ENCODE measurements at regions not wholly inside any gene's neighbourhood (a gene's known extent, or its start where the extent isn't known, plus 50 kb on each side); places are given as distances from the start of the nearest gene placed in this dataset.

- no peak overlapping the region for H3K4me3 ChIP-seq (replicated peaks; ENCODE audit: insufficient read depth, low read length)
- no peak for TF ChIP-seq GABPA (IDR thresholded peaks at IDR 0.05; ENCODE audit: low read depth)
- no peak for TF ChIP-seq SPI1 (IDR thresholded peaks at IDR 0.05; ENCODE audit: borderline replicate concordance, low read depth)
- no peak for TF ChIP-seq CTCF (IDR thresholded peaks at IDR 0.05; ENCODE audit: insufficient read depth, low read length)
- no peak for TF ChIP-seq POLR2AphosphoS5 (IDR thresholded peaks at IDR 0.05; ENCODE audit: low read depth)
- TF ChIP-seq REST (IDR thresholded peaks at IDR 0.05; ENCODE audit: insufficient replicate concordance, low read depth), result no peak
- no peak overlapping the region for H3K27ac ChIP-seq (replicated peaks)
- DNase-seq (ENCODE audit: low read depth in 1 of 2, low spot score in 1 of 2), result no peak
- no peaks in the 10 kb centered on the region for H3K27me3 ChIP-seq (ENCODE audit: insufficient read depth, poor library complexity, severe bottlenecking)
Measured at GRCh38 chr6:133165235-133165634, 75.9 kb upstream of the EYA4 start.

DNA sequence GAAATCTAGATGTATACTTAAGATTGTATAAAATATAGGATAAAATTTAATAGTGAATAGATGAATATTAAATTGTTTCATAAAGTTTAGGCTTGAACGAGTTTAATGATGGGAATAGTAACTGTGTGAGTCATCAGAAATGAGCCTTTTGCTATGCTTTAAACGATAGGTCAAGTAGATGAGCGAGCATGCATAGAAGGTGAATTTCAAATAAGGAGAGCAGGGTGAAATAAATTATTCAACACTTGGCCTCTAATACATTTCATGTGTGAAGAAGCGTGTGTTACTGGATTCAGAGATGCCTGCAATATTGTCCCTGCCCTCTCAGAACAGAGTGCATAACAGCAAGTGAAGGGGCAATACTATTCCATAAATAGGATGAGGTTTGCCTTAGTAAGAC is 74.4 kb upstream of the EYA4 start:
- H3K4me3 ChIP-seq (replicated peaks; ENCODE audit: insufficient read depth, low read length), result no peak overlapping the region
- DNase-seq (ENCODE audit: low read depth in 1 of 2, low spot score in 1 of 2), result no peak
- no peaks in the 10 kb centered on the region for H3K27me3 ChIP-seq (ENCODE audit: insufficient read depth, poor library complexity, severe bottlenecking)
- H3K27ac ChIP-seq (replicated peaks), result no peak overlapping the region
- no peak for TF ChIP-seq SPI1 (IDR thresholded peaks at IDR 0.05; ENCODE audit: borderline replicate concordance, low read depth)

DNA sequence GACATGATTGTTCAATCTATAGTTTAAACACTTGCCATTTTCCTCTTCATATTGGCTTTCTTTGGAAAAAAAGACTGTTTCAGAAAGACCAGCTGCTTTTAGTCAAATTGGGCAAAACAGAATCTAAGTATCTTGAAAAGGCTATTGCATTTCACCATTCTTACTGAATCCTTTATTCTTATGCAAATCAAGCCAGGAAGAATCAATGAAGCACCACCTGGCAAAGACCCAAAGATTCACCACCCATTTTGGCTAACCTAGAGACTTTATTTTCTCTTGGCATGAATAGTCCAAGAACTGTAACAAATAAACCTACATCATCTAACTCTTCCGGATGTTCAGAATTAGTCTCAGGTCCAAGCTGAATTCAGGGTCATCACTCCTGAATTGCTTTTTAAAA is 71.3 kb upstream of the EYA4 start:
- Histone ChIP-seq H3K4me3 (replicated peaks; ENCODE audit: insufficient read depth, low read length) (no peak overlapping the region), H3K27me3 (ENCODE audit: insufficient read depth, poor library complexity, severe bottlenecking) (no peaks in the 10 kb centered on the region), H3K27ac (replicated peaks) (no peak overlapping the region)
- no peak for DNase-seq (ENCODE audit: low read depth in 1 of 2, low spot score in 1 of 2)
- no peak for TF ChIP-seq POLR2AphosphoS5 (IDR thresholded peaks at IDR 0.05; ENCODE audit: low read depth)
- no peak for TF ChIP-seq REST (IDR thresholded peaks at IDR 0.05; ENCODE audit: insufficient replicate concordance, low read depth)
- TF ChIP-seq GABPA (IDR thresholded peaks at IDR 0.05; ENCODE audit: low read depth), result no peak
- no peak for TF ChIP-seq CTCF (IDR thresholded peaks at IDR 0.05; ENCODE audit: insufficient read depth, low read length)
- no peak for TF ChIP-seq SPI1 (IDR thresholded peaks at IDR 0.05; ENCODE audit: borderline replicate concordance, low read depth)

GRCh38 chr6:133170602-133171001 is 70.6 kb upstream of the EYA4 start:
- H3K27me3 ChIP-seq (ENCODE audit: insufficient read depth, poor library complexity, severe bottlenecking), result no peaks in the 10 kb centered on the region
- no peak overlapping the region for H3K4me3 ChIP-seq (replicated peaks; ENCODE audit: insufficient read depth, low read length)
- no peak overlapping the region for H3K27ac ChIP-seq (replicated peaks)
- DNase-seq (ENCODE audit: low read depth in 1 of 2, low spot score in 1 of 2), result no peak
- TF ChIP-seq POLR2AphosphoS5 (IDR thresholded peaks at IDR 0.05; ENCODE audit: low read depth) (no peak), GABPA (IDR thresholded peaks at IDR 0.05; ENCODE audit: low read depth) (no peak), REST (IDR thresholded peaks at IDR 0.05; ENCODE audit: insufficient replicate concordance, low read depth) (no peak), CTCF (IDR thresholded peaks at IDR 0.05; ENCODE audit: insufficient read depth, low read length) (no peak), SPI1 (IDR thresholded peaks at IDR 0.05; ENCODE audit: borderline replicate concordance, low read depth) (no peak)

All from HL-60 (cell line).